Sigmoid colon (tissue), 6 donors: ENCODE measurements at regions not wholly inside any gene's neighbourhood (a gene's known extent, or its start where the extent isn't known, plus 50 kb on each side); places are given as distances from the start of the nearest gene placed in this dataset.

ENCODE experiments used
- DNase-seq: peaks from one replicate; pipeline ENCODE4 v3.0.0-alpha.2; 2019
- H3K27ac ChIP-seq, 4 donors: fragments of 200-600 bp; sonication (generic); one replicate each; pipeline ENCODE4 v1.5.1; 2016 to 2019; ENCODE audit warnings: mild to moderate bottlenecking in 1 of 4
- H3K27me3 ChIP-seq, 3 donors: fragments of 200-600 bp; sonication (generic); one replicate each; pipeline ENCODE4 v1.5.1; 2019; ENCODE audit warnings: mild to moderate bottlenecking in 1 of 3
- H3K36me3 ChIP-seq, 4 donors: fragments of 200-600 bp; sonication (generic); one replicate each; pipeline ENCODE4 v1.5.1; 2016 to 2019
- H3K4me1 ChIP-seq, 4 donors: fragments of 200-600 bp; sonication (generic); one replicate each; pipeline ENCODE4 v1.5.1; 2017 to 2019
- H3K4me3 ChIP-seq, 4 donors: fragments of 200-600 bp; sonication (generic); one replicate each; pipeline ENCODE4 v1.5.1; 2017 to 2019; ENCODE audit warnings: mild to moderate bottlenecking in 2 of 4, moderate library complexity in 1 of 4
- H3K9me3 ChIP-seq, 4 donors: fragments of 200-600 bp in 3 of 4; sonication (generic) in 3 of 4; one replicate each; pipeline versions ENCODE4 v1.5.1 to v1.6.1; 2013 to 2019
- EP300 ChIP-seq, 4 donors: sonication (generic); formaldehyde crosslinking; IDR thresholded peaks; one replicate each; pipeline ENCODE4 v1.6.1; 2017; ENCODE audit warnings: antibody characterized with exemption in 4 of 4
- POLR2A ChIP-seq, 2 donors: fragments of 450-650 bp; IDR thresholded peaks; one replicate each; pipeline ENCODE4 v1.6.1; 2016; ENCODE audit warnings: antibody characterized with exemption in 2 of 2, mild to moderate bottlenecking in 2 of 2, moderate library complexity in 2 of 2
- POLR2AphosphoS5 ChIP-seq, 4 donors: sonication (generic); formaldehyde crosslinking; IDR thresholded peaks; one replicate each; pipeline ENCODE4 v1.6.1; 2017; ENCODE audit warnings: antibody characterized with exemption in 4 of 4
- WGBS, 2 donors: extraction: QIAGEN DNeasy Blood & Tissue Kit; methylation state at CpG; one replicate each; pipeline ENCODE4 v1.1.7; 2013; 5-methylcytosine and 5-hydroxymethylcytosine counted together
- intact Hi-C: fragments of 100-400 bp; cut with DNase I; formaldehyde crosslinking; loops from one replicate; pipeline ENCODE4 v1.15.1; 2023
- TF ChIP-seq, protein P1 (sequence below), 4 experiments: fragments of 450-650 bp in 3 of 4; fragments of 200-600 bp in 1 of 4; IDR thresholded peaks; one replicate each; pipeline ENCODE4 v1.5.1; 2016 to 2019; ENCODE audit warnings: antibody characterized with exemption in 4 of 4, mild to moderate bottlenecking in 3 of 4, moderate library complexity in 2 of 4
- donor health status: healthy with polysubstance abuse.
- donor health status: healthy.

DNA sequence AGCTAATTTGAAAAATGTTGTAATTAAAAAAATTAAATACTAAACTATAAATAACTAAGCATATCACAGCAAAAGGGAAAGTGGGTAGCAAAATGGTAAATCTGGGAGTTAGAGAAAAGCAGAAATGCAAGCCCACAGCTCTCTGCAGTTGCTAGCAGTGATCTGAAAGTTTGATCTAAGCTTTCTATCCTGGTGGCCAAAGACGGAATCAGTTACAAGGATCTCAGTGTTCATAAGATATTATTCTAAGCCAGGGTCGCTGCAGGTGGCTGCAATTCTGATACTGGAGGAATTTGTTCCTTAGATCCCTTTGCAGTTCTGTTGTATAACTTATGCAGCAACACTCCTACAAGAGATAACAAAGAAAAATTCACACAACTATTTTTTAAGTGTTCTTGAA is 363.7 kb downstream of the SETD4 start:
- TF ChIP-seq POLR2AphosphoS5 (IDR thresholded peaks at IDR 0.05): no peak
- no peak for TF ChIP-seq POLR2A (IDR thresholded peaks at IDR 0.05)
- TF ChIP-seq, protein P1, sequence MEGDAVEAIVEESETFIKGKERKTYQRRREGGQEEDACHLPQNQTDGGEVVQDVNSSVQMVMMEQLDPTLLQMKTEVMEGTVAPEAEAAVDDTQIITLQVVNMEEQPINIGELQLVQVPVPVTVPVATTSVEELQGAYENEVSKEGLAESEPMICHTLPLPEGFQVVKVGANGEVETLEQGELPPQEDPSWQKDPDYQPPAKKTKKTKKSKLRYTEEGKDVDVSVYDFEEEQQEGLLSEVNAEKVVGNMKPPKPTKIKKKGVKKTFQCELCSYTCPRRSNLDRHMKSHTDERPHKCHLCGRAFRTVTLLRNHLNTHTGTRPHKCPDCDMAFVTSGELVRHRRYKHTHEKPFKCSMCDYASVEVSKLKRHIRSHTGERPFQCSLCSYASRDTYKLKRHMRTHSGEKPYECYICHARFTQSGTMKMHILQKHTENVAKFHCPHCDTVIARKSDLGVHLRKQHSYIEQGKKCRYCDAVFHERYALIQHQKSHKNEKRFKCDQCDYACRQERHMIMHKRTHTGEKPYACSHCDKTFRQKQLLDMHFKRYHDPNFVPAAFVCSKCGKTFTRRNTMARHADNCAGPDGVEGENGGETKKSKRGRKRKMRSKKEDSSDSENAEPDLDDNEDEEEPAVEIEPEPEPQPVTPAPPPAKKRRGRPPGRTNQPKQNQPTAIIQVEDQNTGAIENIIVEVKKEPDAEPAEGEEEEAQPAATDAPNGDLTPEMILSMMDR (IDR thresholded peaks at IDR 0.05): no peak
- no peak for TF ChIP-seq EP300 (IDR thresholded peaks at IDR 0.05)
- Histone ChIP-seq H3K4me1 (no peaks in the 10 kb centered on the region), H3K36me3 (no peaks in the 10 kb centered on the region), H3K9me3 (no peaks in the 10 kb centered on the region), H3K27me3 (no peaks in the 10 kb centered on the region), H3K27ac (no peak overlapping the region), H3K4me3 (no peak overlapping the region)
- intact Hi-C loops: no loop called here
- DNase-seq: no peak
- WGBS, 2 donors: 54 to 62% methylated on average over 2 of the region's 2 CpGs

DNA sequence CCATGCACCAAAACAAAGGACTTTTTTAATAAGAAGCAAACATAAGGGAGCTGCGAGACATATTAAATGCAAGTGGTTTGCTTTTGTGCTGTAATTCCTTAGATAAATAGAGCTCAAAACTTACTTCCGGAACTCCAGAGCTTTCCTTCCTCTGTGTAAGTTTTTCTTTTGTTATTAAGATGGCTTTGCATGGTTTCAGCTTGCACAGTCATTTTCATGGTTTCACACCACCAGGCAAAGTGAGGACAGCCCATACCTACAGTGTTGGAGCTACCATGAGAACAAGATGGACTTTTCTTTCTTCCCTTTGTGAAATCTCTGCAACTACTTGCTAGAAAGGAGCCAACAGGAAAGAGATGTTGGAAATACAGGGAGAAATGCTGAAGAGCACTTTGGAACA is 368.0 kb downstream of the SETD4 start:
- WGBS, 2 donors: 68 to 81% methylated on average over 2 of the region's 2 CpGs

DNA sequence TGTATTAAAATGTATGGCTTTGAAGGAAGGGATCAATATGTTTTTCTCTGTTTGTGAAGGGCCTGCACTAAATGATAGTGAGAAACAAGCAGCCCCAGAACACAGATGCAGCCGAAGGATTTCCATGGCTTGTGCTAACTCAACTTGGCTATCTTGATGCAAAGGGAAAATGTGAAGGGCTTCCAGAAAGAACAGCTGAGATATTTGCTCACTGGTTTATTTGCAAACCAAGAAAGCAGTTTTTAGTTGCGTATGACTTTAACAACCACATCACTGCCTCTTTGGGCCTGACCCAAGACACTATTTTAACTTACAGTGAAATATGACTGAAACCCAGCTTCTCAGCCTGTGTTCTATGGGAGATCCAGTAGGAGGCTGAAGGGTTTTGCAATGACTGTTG is 369.9 kb downstream of the SETD4 start:
- TF ChIP-seq, protein P1 (IDR thresholded peaks at IDR 0.05): no peak
- TF ChIP-seq POLR2AphosphoS5 (IDR thresholded peaks at IDR 0.05) (no peak), EP300 (IDR thresholded peaks at IDR 0.05) (no peak), POLR2A (IDR thresholded peaks at IDR 0.05) (no peak)
- Histone ChIP-seq H3K4me3 (no peak overlapping the region), H3K27me3 (no peaks in the 10 kb centered on the region), H3K27ac (no peak overlapping the region), H3K4me1 (no peaks in the 10 kb centered on the region), H3K36me3 (no peaks in the 10 kb centered on the region), H3K9me3 (no peaks in the 10 kb centered on the region)
- intact Hi-C loops: no loop called here
- WGBS, 2 donors: 84 to 91% methylated on average over 2 of the region's 2 CpGs
- no peak for DNase-seq

More for the DNA sequence above, 368.0 kb downstream of the SETD4 start:
- no peak overlapping the region for H3K27ac ChIP-seq
- H3K36me3 ChIP-seq: no peaks in the 10 kb centered on the region
- H3K4me3 ChIP-seq: no peak overlapping the region
- TF ChIP-seq POLR2A (IDR thresholded peaks at IDR 0.05): no peak
- no peak for TF ChIP-seq POLR2AphosphoS5 (IDR thresholded peaks at IDR 0.05)
- TF ChIP-seq, protein P1 (IDR thresholded peaks at IDR 0.05): no peak
- no peak for TF ChIP-seq EP300 (IDR thresholded peaks at IDR 0.05)
- intact Hi-C loops: no loop called here
- H3K9me3 ChIP-seq: no peaks in the 10 kb centered on the region
- H3K27me3 ChIP-seq: no peaks in the 10 kb centered on the region
- DNase-seq: no peak
- H3K4me1 ChIP-seq: no peaks in the 10 kb centered on the region

DNA sequence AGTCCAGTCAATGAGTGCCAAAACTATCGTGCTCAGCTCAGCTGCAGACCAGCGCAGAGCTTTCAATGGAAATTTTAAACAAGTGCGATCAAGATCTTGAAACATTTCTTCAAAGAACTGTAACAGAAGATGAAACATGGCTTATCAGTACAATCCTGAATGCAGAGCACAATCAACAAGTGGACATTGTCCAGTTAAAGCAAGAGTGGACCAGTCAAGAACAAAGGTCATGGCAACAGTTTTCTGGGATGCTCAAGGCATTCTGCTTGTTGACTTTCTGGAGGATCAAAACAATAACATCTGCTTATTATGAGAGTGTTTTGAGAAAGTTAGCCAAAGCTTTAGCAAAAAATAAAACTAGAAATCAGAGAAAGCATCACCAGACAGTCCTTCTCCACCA is 374.2 kb downstream of the SETD4 start:
- H3K27ac ChIP-seq: no peak overlapping the region
- TF ChIP-seq, protein P1 (IDR thresholded peaks at IDR 0.05): no peak
- TF ChIP-seq POLR2A (IDR thresholded peaks at IDR 0.05) (no peak), EP300 (IDR thresholded peaks at IDR 0.05) (no peak), POLR2AphosphoS5 (IDR thresholded peaks at IDR 0.05) (no peak)
- no peaks in the 10 kb centered on the region for H3K27me3 ChIP-seq
- 29 to 92% methylated on average over 3 of the region's 3 CpGs for WGBS, 2 donors
- H3K4me3 ChIP-seq: no peak overlapping the region
- no peaks in the 10 kb centered on the region for H3K36me3 ChIP-seq
- no peaks in the 10 kb centered on the region for H3K4me1 ChIP-seq
- intact Hi-C loops: no loop called here
- H3K9me3 ChIP-seq: no peaks in the 10 kb centered on the region
- no peak for DNase-seq

DNA sequence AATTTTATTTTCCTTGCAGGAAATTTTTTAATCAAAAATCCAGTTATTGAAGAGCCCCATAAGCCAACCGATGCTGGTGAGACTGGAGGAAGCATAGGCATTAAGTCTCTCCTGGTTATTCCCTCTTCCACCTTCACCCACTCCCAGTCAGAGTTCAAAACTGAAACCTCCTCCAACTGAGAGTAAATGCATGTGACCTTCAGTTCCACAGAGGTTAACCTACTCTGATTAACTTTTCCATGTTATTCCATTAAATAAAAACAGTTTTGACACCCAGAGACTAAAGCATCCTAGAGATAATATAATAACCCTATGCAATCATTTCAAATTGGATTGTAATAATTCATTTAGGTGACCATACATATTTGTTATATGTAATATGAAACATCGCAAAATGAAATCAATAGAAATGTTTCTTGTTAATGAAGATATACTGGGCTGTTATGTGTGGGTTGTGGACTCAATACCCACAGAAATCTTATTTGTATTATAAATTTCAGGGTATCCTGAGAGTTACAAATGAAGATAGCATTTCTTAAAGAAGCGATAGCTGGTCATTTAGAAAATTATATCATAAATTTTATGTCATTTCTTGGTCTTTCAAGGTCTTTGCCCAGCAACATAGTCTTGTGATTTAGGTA is 376.5 kb downstream of the SETD4 start:
- Histone ChIP-seq H3K27me3 (no peaks in the 10 kb centered on the region), H3K9me3 (no peaks in the 10 kb centered on the region), H3K36me3 (no peaks in the 10 kb centered on the region), H3K27ac (no peak overlapping the region), H3K4me1 (no peaks in the 10 kb centered on the region), H3K4me3 (no peak overlapping the region)
- WGBS, 2 donors: 89 to 92% methylated on average over 3 of the region's 3 CpGs
- TF ChIP-seq EP300 (IDR thresholded peaks at IDR 0.05) (no peak), POLR2A (IDR thresholded peaks at IDR 0.05) (no peak), POLR2AphosphoS5 (IDR thresholded peaks at IDR 0.05) (no peak)
- TF ChIP-seq, protein P1 (IDR thresholded peaks at IDR 0.05): no peak
- DNase-seq: no peak
- intact Hi-C loops: no loop called here
